HG03095 (cell line): ENCODE measurements at regions not wholly inside any gene's neighbourhood (a gene's known extent, or its start where the extent isn't known, plus 50 kb on each side); places are given as distances from the start of the nearest gene placed in this dataset.
A peak's percentile ranks its signal among the peaks of the same experiment; 100 is the strongest.

Experiments used
- ATAC-seq: cut with Tn5 transposase; IDR thresholded peaks from one replicate; pipeline ENCODE4 v1.9.1; 2021; ENCODE audit warnings: moderate library complexity; ENCODE audit not compliant: unreplicated experiment

DNA sequence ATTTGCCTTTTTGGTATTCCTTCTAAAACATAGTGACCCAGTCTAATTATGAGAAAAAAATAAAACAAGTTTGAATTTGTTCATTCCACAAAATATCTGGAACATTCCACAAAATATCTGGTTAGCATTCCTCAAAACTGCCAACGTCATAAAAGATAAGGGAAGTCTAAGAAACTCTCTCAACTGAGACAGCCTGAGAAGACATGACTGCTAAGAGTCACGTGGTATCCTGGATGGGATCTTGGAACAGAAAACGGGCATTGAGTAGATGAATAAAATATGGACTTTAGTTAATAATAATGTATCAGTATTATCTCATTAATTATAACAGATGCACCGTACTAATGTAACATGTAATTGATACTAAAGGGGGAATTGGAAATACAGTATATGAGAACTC lies 280.9 kb downstream of the ARAP2 start:
- ATAC-seq, result no peak

DNA sequence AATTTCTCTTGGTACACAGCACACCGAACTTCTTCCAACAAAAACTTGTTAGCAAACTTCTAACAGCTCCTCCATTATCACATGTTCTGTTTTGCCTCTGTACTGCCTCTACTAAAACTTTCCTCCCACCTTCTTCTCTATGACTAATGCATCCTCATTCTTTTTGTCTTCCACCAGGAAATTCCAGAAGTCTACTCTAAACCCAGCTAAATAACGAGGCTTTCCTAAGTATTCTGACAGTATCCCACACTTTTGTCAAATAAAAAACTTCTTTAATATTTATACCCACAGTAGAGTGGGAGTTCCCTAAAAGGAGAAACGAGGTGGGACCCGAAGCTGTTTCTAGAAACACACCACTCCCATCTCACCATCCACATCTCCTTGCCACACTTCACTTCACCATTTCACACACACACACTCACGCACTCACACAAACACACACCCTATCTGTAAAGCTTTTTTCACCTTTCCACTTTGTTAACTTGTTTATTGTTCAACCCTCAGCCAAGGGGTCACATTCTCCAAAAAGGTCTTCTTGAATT lies 280.3 kb downstream of the ARAP2 start:
- ATAC-seq, result no peak

DNA sequence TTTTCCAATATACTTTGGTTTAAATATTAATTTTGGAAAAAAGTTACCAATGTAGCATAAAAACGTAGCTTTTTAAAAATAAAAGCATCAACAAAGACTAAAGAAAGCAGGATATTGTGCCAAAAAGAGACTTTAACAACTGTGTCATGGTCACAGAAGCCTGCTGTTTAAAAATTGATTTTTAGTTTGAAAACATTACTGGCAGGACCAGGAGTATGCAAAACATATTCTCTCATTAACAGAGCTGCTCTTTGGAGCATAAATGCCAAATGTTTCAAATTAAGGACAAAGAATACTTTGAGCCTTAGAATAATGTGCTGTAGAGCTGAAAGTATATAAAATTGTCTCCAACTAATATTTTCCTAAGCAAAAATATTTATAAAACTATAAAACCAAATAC lies 279.0 kb downstream of the ARAP2 start:
- ATAC-seq, result peak; percentile 49

DNA sequence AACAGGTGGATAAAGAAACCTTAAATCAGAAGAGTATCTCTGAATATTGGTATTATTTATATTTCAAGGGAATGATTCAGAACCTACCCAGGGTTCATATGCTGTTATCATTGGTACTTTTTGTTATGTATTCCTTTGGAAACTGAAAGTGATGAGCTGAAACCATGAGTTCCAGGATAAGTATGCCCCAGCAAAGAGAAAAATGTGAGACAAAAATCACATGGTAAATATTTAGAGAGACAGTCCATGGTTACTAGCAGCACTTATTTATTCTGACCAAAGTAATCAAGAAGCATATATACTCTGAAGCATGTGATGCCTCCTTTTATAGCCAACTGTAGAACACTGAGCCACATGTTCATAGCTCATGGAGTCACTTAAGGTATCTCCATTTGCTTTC lies 277.7 kb downstream of the ARAP2 start:
- ATAC-seq, result no peak

DNA sequence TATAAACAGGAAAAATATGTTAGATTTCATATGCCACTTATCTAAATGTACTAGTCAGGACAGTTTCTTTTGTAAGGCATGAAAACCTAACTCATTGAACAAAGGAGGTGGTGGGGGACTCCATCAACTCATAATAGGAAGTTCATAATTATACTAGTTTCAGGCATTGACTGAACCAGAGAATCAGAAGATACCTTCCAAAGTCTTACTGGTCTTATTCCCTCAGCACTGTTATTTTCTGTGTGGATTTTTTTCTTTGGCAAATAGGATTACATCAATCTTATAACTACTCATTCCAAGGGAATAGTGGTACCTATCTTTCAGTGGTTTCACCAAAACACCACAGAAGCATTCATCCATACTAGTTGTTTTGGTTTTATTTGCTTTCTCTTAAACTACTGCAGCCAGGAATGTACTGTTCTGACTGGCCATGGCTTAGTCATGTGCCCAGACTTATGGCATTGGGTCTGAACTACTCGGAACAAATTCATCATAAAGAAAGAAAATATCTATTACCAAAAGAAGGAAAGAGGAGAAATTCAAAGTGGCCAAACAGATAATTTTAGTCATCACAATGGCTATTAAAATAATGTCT lies 273.9 kb downstream of the ARAP2 start:
- ATAC-seq, result peak; percentile 65

DNA sequence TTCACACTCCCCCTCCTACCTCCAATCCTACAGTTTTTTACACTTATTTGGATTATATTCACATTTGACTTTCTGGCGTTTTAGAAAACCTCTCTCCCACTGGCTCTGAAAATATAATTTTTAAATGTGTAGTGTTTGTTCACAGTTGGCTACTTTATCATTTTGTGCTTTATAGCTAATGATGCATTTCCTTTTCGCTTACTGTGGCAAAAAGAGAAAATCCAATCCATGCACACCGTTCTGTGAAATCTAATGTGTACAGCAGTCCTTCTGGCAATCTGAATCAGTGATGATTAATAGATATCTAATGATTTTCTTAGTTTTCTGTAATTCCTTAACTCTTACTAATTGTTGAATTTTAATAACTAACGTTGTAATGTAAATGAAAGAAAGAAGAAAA lies 271.5 kb downstream of the ARAP2 start:
- ATAC-seq, result no peak

DNA sequence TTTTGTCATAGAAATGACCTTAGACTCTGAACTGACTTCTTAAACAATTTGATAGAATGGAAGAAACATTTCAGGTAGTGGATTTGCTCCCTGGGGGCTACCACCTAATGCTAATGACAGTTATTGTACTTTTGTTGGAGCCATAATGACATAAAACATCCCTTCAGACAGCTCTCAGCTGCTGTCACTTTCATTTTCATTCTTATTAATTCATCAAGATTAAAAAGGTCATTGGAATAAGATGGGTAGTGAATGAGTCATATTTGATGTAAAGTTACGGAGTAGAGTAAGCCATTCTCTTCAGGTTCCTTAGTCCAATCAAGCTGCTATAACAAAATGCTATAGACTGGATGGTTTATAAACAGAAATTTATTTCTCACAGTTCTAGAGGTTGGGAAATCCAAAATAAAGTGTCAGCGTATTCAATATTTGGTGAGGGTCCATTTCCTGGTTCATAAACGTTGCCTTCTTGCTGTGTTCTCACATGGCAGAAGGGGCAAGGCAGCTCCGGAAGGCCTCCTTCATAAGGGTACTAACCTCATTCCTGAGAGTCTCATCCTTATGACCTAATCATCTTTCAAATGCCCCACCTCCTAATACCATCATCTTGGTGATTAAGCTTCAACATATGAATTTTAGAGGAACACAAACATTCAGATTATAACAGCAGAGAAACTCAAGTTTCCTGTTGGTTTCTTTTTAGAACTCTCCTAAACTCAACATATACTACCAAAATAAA lies 268.5 kb downstream of the ARAP2 start:
- no peak for ATAC-seq

DNA sequence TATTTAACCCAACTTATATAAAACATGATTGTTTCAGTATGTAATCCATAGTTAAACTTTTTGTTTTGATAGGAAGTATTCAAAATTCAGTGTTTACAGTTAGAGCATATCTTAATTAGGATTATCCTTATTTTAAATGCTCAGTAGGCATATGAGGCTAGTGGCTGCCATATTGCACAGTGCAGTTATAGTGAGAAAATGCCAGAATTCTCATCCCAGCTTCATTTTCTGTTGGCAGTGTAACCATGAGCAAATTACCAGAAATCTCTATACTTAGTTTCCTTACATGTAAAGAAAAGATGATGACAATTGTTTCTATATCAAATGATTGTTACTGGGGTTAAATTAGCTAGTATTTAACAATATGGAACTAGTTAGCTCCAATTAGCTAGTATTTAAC lies 265.8 kb downstream of the ARAP2 start:
- no peak for ATAC-seq

DNA sequence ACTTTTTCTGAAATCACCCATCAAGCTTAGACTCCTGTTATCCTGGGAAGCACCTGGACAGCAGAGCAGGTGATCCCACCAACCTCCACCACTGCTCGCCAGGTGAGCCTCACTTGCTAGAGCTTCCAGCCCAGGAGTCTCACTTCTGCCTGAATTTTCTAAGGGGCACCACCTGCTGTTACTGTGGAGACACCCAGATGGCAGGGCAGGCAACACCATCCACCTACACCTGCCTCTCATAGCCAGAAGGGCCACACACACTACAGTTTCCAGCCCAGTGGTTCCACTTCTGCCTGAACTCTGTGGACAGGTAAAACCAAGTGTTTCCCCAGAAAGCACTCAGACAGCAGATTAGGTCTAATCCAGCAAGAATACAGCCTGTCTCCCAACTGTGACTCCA lies 262.0 kb downstream of the ARAP2 start:
- ATAC-seq, result no peak

DNA sequence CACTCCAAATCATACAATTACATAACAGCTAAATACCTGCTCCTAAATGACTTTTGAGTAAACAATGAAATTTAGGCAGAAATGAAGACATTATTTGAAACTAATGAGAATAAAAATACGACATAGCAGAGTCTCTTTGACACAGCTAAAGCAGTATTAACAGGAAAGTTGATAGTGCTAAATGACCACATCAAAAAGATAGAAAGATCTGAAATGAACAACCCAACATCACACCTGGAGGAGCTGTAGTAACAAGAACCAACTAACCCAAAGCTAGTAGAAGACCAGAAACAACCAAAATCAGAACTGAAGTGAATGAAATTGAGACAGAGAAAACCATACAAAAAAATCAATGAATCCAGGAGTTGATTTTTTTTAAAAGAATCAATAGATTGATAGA lies 257.8 kb downstream of the ARAP2 start:
- no peak for ATAC-seq

DNA sequence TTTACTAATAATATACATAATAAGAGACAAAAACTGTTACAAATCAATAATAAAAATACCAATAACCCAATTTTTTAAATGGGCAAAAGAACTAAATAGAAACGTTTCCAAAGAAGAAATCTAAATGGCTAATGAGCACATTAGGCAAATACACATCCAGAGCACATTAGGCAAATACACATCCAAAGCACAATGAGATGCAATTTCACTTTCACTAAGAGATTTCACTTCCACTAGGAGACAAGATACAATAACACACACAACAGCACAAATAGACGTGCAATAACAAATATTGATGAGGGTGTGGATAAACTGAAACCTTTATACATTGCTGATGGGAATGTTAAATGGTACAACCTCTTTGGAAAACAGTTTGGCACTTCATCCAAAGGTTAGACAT lies 250.7 kb downstream of the ARAP2 start:
- no peak for ATAC-seq

DNA sequence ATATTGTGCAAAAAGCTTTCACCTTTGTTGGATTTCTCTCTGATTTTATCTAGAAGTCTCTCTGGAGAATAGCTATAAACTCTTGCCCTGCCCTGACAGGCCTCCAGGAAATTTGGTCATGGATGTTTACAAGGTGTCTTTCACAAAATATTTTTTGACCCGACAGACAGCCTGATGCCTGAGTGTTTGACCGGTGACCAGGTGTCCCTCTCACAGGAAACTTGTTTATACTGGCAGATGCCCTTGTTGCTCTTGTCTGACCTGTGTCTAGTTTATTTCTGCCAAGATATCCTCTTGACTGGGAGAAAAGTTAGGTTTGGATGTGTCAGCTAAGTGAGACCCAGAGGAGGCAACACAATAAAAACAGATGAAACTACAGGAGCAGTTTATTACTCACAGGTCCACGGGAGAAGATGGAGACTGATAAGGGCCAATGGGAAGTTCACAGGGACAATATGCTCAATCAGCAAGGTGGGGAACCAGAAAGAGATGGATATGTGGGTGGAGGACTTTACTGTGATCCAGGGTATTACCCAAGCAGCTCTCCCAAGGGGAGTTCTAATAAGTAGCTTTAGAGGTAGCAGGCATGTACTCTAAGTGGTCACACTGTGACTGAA lies 243.3 kb downstream of the ARAP2 start:
- ATAC-seq, result no peak

DNA sequence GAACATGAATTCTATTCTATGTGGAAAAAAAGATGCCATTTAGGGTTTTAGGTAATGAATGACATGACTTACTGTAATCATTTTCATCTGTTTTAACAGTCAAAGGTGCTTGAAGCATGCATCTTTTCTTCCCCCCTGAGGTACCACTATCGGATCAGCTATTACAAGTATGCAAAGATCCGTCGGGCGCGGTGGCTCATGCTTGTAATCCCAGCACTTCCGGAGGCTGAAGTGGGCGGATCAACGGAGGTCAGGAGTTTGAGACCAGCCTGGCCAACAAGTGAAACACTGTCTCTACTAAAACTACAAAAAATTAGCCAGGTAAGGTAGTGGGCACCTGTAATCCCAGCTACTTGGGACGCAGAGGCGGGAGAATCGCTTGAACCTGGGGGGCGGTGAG lies 241.3 kb downstream of the ARAP2 start:
- no peak for ATAC-seq

DNA sequence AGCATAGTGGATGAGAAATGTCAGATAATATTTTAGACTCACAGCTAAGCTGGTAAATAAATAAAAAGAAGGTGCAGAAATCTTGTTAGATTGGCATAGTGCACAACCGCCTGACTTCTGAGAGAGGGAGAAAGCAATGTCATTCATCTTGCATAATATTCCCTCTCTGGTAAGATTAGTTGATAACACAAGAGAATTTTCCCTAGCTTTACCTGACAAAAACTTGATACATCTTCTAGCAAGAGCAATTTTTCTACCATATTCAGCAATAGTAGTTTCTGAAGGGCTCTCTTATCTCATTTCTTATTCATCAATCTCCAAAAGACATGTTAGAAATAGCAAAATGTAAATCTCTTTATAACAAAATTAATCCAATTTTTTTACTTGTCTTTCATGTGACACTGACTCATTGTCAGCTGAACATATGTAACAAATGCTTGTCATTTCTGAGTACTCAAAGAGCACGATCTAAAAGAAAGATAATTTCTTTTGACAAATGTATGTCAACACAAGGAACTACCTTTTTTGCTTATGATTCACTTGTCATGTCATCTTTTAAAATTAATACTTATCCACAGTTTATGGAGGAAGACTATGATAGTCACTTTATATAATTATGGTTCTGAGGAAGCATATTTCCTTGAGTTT lies 240.0 kb downstream of the ARAP2 start:
- ATAC-seq, result no peak

DNA sequence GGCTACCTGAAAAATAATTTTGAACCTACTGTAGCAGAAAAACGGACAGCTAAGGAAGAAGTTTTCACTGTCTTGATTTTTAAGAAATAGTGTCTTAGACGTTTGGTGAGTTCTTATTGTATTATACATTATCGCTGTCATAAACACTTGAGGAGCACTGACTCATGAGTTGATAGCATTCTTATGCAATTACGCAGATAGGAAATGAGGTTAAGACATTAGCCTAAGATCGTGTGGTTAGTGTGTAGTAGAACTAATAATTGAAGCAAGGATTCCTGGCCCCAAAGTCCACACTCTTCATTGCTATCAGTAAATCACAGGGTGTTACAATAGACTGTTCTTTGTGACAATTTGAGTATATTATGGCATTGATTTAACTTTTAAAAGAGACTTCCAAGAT lies 238.1 kb downstream of the ARAP2 start:
- ATAC-seq, result no peak

DNA sequence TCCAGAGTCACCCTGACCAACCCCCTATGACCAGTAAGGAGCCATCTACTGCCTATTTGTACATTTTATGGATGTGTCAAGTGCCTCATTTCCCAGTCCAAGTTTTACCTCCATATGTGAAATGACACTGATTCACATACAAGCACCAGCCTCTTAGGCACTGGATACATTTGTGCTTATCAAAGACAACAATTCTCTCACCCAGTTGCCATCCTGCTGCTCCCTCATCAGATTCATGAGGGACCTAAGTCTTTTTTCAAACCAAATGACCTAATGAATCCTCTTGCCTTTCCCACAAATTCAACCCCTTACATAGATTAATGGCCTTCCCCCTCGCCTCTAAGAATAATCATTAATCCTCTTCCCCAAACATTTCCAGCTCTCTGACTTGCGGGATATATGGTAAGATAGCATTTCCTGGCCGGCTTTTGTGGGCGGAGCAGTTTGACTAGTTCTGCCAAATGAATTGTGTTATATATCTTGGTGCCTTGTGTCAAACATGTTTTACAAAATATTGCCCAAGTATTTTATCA lies 233.9 kb downstream of the ARAP2 start:
- no peak for ATAC-seq

DNA sequence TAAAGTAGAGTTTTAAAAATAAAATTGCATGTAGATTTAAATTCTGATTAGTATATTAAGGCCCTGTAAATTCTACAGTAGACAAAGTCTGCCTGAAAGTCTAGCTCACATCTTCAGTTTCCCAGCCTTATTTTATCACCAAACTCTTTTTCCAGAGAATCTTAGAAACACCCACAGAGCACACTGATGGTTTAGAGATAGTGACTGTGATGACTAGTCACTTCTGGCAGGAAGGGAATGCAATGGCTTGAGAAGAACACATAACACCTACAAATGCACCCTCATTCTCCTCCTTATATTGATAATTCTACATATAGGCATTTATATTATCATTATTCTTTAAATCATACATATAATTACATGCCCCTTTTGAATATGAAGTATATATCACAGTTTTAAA lies 232.9 kb downstream of the ARAP2 start:
- ATAC-seq, result no peak

DNA sequence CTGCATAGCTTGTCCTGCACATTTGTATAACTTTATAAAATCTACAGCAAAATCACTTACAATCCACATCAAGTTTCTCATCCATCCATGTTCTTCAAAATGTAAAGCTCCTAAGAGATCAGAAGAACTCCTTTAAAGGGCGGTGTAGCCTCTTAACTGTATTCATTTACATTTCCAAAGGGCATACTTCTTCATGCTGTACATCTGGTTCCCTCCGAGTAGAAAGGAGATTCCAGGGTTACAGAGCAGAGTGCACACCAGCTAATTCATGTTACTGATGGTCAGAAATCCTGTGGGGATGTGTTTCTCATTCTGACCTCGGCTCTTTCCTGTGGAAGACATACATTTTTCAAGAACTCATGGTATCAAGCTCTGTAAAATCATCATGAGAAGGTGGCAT lies 231.8 kb downstream of the ARAP2 start:
- ATAC-seq, result no peak

DNA sequence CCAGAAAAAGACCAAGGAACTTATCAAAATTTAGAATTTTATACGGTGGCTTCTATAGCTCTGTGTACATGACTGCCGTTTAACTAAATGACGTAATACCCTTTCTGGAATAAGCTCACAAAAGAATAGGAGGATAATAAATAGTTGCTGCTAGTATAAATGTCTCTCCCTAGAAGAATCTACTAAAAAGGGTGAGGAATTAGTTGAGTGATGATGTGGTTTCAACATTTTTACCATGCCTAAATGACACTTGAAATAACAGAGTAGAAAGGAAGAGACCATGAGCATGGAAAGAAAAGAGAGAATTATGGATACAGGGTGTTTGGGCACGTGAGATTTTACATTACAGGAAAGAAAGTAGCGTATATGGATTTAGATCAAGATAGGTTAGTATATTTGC lies 231.1 kb downstream of the ARAP2 start:
- ATAC-seq, result no peak
